K562 (cell line): ENCODE measurements at regions not wholly inside any gene's neighbourhood (a gene's known extent, or its start where the extent isn't known, plus 50 kb on each side); places are given as distances from the start of the nearest gene placed in this dataset.

ENCODE experiments used
- ATAC-seq: fragments of 200-7000 bp; cut with Tn5 transposase; 3 replicates; pipeline ENCODE4 v1.9.1; 2020; ENCODE audit warnings: moderate library complexity
- BruUV-seq: library from RNA; stranded (reverse); fragments of 400-500 nt; replicated peaks from 2 replicates; lab custom pipeline; 2021; lab: Mats Ljungman, UMichigan
- CTCF ChIA-PET: fragments of 300-600 bp; formaldehyde crosslinking; extraction: SDS; loops from one replicate; lab custom pipeline; 2021; ENCODE audit warnings: low intra/inter-chr PET ratio; lab: Yijun Ruan, JAX
- POLR2A ChIA-PET: fragments of 300-600, 350-650 bp; sonication (Branson Sonifier 250); formaldehyde crosslinking; extraction: SDS; loops from one replicate; lab custom pipeline; 2021; ENCODE audit warnings: antibody characterized with exemption, inconsistent platforms; lab: Yijun Ruan, JAX
- DNase-seq, 4 experiments: peaks; one replicate each; pipeline versions ENCODE4 v3.0.0 to v3.0.0-alpha.2; 2011 to 2018; ENCODE audit warnings: low spot score in 3 of 4, mixed read lengths in 3 of 4; ENCODE audit errors: extremely low read depth in 1 of 4
- FAIRE-seq: peaks from 2 replicates; lab custom pipeline; 2011; peaks lifted over from hg19 to GRCh38; lab: Jason Lieb, UNC
- H2AFZ ChIP-seq: 2 replicates; pipeline ENCODE4 v1.6.0; 2011; ENCODE audit warnings: low read depth, low read length, control low read depth, inconsistent platforms
- H3K27ac ChIP-seq: fragments of 200-600 bp; 3 replicates; pipeline ENCODE4 v1.8.0; 2011; ENCODE audit warnings: low read depth, mild to moderate bottlenecking, control low read depth, inconsistent platforms, low read length, moderate library complexity, mixed read lengths; ENCODE audit errors: extremely low read depth
- H3K27me3 ChIP-seq, 2 experiments: fragments of 300-600 bp in 1 of 2; 2 replicates in 1 of 2; 3 replicates in 1 of 2; pipeline versions ENCODE4 v1.6.0 to v1.8.0; 2011; ENCODE audit warnings: inconsistent platforms in 2 of 2, low read length in 2 of 2, mild to moderate bottlenecking in 1 of 2, mixed read lengths in 1 of 2, moderate library complexity in 1 of 2; ENCODE audit not compliant: control insufficient read depth in 2 of 2, insufficient read depth in 2 of 2
- H3K36me3 ChIP-seq: fragments of 300-600 bp; 3 replicates; pipeline ENCODE4 v1.8.0; 2011; ENCODE audit warnings: mild to moderate bottlenecking, low read length, inconsistent platforms; ENCODE audit not compliant: control insufficient read depth, insufficient read depth
- H3K4me1 ChIP-seq, 2 experiments: fragments of 200-600 bp in 1 of 2; replicated peaks in 1 of 2; 2 replicates in 1 of 2; 3 replicates in 1 of 2; pipeline versions ENCODE4 v1.5.1 to v1.8.0; 2011; ENCODE audit warnings: inconsistent platforms in 2 of 2, low read length in 2 of 2, mild to moderate bottlenecking in 1 of 2, mixed read lengths in 1 of 2, moderate library complexity in 1 of 2; ENCODE audit not compliant: control insufficient read depth in 2 of 2, insufficient read depth in 2 of 2
- H3K4me2 ChIP-seq: 2 replicates; pipeline ENCODE4 v1.6.1; 2011; ENCODE audit warnings: low read length, control low read depth, inconsistent platforms, mixed read lengths; ENCODE audit not compliant: insufficient read depth
- H3K4me3 ChIP-seq: fragments of 200-600 bp; sonication (generic), shearing (Covaris generic); 2 replicates; pipeline ENCODE4 v1.5.1; 2016; ENCODE audit warnings: control low read depth, inconsistent platforms
- H3K79me2 ChIP-seq: fragments of 200-600 bp; 3 replicates; pipeline ENCODE4 v1.8.0; 2011; ENCODE audit warnings: low read length, inconsistent platforms; ENCODE audit not compliant: control insufficient read depth, insufficient read depth
- H3K9ac ChIP-seq, 2 experiments: 2 replicates each; pipeline versions ENCODE4 v1.6.0 to v1.6.1; 2011; ENCODE audit warnings: low read depth in 2 of 2, low read length in 2 of 2, control low read depth in 1 of 2, inconsistent platforms in 1 of 2, mild to moderate bottlenecking in 1 of 2, mixed read lengths in 1 of 2; ENCODE audit not compliant: insufficient read depth in 1 of 2
- H3K9me1 ChIP-seq: one replicate; pipeline ENCODE4 v1.6.0; 2011; ENCODE audit warnings: inconsistent platforms, mild to moderate bottlenecking, low read length, moderate library complexity; ENCODE audit not compliant: control insufficient read depth, insufficient read depth
- H3K9me3 ChIP-seq: replicated peaks from 2 replicates; pipeline ENCODE4 v1.5.1; 2011; ENCODE audit warnings: low read depth, low read length, inconsistent platforms; ENCODE audit not compliant: control insufficient read depth, insufficient read depth
- H4K20me1 ChIP-seq: replicated peaks from 2 replicates; pipeline ENCODE4 v1.6.1; 2011; ENCODE audit warnings: low read length, inconsistent platforms, mixed read lengths; ENCODE audit not compliant: control insufficient read depth, insufficient read depth
- C11orf30 ChIP-seq: fragments of 450-650 bp; IDR thresholded peaks from 2 replicates; pipeline ENCODE4 v1.6.1; 2016; ENCODE audit warnings: low read depth, mild to moderate bottlenecking
- DEAF1 ChIP-seq: fragments of 450-650 bp; formaldehyde crosslinking; IDR thresholded peaks from 2 replicates; pipeline ENCODE4 v1.4.0; 2020; ENCODE audit warnings: mild to moderate bottlenecking, moderate library complexity
- ETV1 ChIP-seq: fragments of 450-650 bp; conservative IDR thresholded peaks from 2 replicates; pipeline ENCODE4 v1.6.1; 2016; ENCODE audit warnings: missing genetic modification characterization, control low read depth, low read depth, missing compliant biosample characterization
- GTF2B ChIP-seq: IDR thresholded peaks from 2 replicates; pipeline ENCODE4 v1.6.1; 2011; ENCODE audit not compliant: insufficient read length; ENCODE audit errors: extremely low read depth
- HMGXB4 ChIP-seq: sonication (generic); formaldehyde crosslinking; IDR thresholded peaks from 2 replicates; pipeline ENCODE4 v1.8.1; 2023; ENCODE audit warnings: mild to moderate bottlenecking, missing genetic modification reagents
- KAT7 ChIP-seq: sonication (generic); formaldehyde crosslinking; IDR thresholded peaks from 2 replicates; pipeline ENCODE4 v1.8.0; 2022; ENCODE audit warnings: missing genetic modification reagents, mild to moderate bottlenecking, borderline replicate concordance
- KAT8 ChIP-seq: fragments of 450-650 bp; IDR thresholded peaks from 2 replicates; pipeline ENCODE4 v1.6.1; 2016; ENCODE audit warnings: low read depth, mild to moderate bottlenecking
- MAFF ChIP-seq: IDR thresholded peaks from 2 replicates; pipeline ENCODE4 v1.6.1; 2012; ENCODE audit warnings: low read length, improper control_type of control experiment
- NFE2L1 ChIP-seq: fragments of 450-650 bp; IDR thresholded peaks from 2 replicates; pipeline ENCODE4 v1.6.1; 2016; ENCODE audit warnings: missing genetic modification characterization, low read depth, mild to moderate bottlenecking, missing compliant biosample characterization, moderate library complexity, borderline replicate concordance
- NKRF ChIP-seq: fragments of 450-650 bp; IDR thresholded peaks from 2 replicates; pipeline ENCODE4 v1.6.1; 2016; ENCODE audit warnings: borderline replicate concordance
- PYGO2 ChIP-seq: fragments of 450-650 bp; IDR thresholded peaks from 2 replicates; pipeline ENCODE4 v1.6.1; 2016; ENCODE audit warnings: mild to moderate bottlenecking, missing genetic modification characterization, moderate library complexity, missing compliant biosample characterization
- RFX1 ChIP-seq: fragments of 450-650 bp; IDR thresholded peaks from 2 replicates; pipeline ENCODE4 v1.6.1; 2016; ENCODE audit warnings: mild to moderate bottlenecking, moderate library complexity
- SRSF7 ChIP-seq: fragments of 200-400 bp; formaldehyde crosslinking; optimal IDR thresholded peaks from 2 replicates; pipeline ENCODE3; 2017; ENCODE audit warnings: mild to moderate bottlenecking, low read depth, low read length
- TCF15 ChIP-seq: fragments of 250-450 bp; sonication (Bioruptor Pico); IDR thresholded peaks from 2 replicates; pipeline ENCODE4 v1.8.0; 2022; ENCODE audit warnings: moderate library complexity, mild to moderate bottlenecking, inconsistent platforms
- ZNF316 ChIP-seq: fragments of 450-650 bp; IDR thresholded peaks from 2 replicates; pipeline ENCODE4 v1.6.1; 2016
- whole genome bisulfite sequencing: fragments of 100-300 bp; shearing (Covaris generic); methylation state at CpG from one replicate; pipeline ENCODE4 v1.1.6; 2016; ENCODE audit warnings: low coverage, mixed read lengths; ENCODE audit not compliant: insufficient coverage; ENCODE audit errors: missing lambda C conversion rate; 5-methylcytosine and 5-hydroxymethylcytosine counted together
- in situ Hi-C: fragments of 300-500 bp; cut with MboI; formaldehyde crosslinking; loops from 4 replicates; pipeline ENCODE4 v1.15.0; 2018; ENCODE audit warnings: inconsistent platforms, mixed read lengths
- intact Hi-C: fragments of 100-400 bp; cut with micrococcal nuclease; formaldehyde crosslinking; loops from 2 replicates; pipeline ENCODE4 v1.14.2; 2022

- TF ChIP-seq TCF15 (CRISPR knock-in tag) = no peak
Observed at GRCh38 chr15:37628507-37628906, 305.9 kb upstream of the TMCO5A start (continued).

- no peak for ATAC-seq
- Histone ChIP-seq H3K36me3 (no peaks in the 10 kb centered on the region), H3K9me3 (no peaks in the 10 kb centered on the region), H3K4me1 (no peaks in the 10 kb centered on the region), H3K27ac (no peak overlapping the region), H2AFZ (no peak overlapping the region), H3K9me1 (no peaks in the 10 kb centered on the region), H3K79me2 (no peaks in the 10 kb centered on the region), H3K27me3 (no peaks in the 10 kb centered on the region), H3K9ac (no peak overlapping the region), H4K20me1 (no peaks in the 10 kb centered on the region), H3K4me3 (no peak overlapping the region), H3K4me2 (no peak overlapping the region)
- intact Hi-C loops = no loop called here
- WGBS = 0% methylated on average over 1 of the region's 1 CpG
- no peak for DNase-seq
- TF ChIP-seq NKRF (no peak), ETV1 (no peak), C11orf30 (peak; percentile 38; the same call in 1 of the 2 replicates), PYGO2 (tag) (no peak), ZNF316 (peak; percentile 66), GTF2B (no peak), SRSF7 (no peak), MAFF (peak; percentile 35; the same call in 1 of the 2 replicates), DEAF1 (no peak), HMGXB4 (CRISPR knock-in tag) (no peak), RFX1 (no peak), NFE2L1 (tag) (no peak), KAT7 (CRISPR knock-in tag) (no peak), KAT8 (no peak)
- no peak for FAIRE-seq
- in situ Hi-C loops = no loop called here
- CTCF ChIA-PET = no interaction called here
- POLR2A ChIA-PET = no interaction called here
- BruUV-seq = no TSS peak
Observed at GRCh38 chr15:37636736-37637135, 297.7 kb upstream of the TMCO5A start.
